ENCODE measurements at regions not wholly inside any gene's neighbourhood (a gene's known extent, or its start where the extent isn't known, plus 50 kb on each side); places are given as distances from the start of the nearest gene placed in this dataset.
"Not testable (repeated sequence)": the region's sequence is repeated elsewhere in the genome, so short reads cannot be mapped to it uniquely, and the experiment has no call there.

DNA sequence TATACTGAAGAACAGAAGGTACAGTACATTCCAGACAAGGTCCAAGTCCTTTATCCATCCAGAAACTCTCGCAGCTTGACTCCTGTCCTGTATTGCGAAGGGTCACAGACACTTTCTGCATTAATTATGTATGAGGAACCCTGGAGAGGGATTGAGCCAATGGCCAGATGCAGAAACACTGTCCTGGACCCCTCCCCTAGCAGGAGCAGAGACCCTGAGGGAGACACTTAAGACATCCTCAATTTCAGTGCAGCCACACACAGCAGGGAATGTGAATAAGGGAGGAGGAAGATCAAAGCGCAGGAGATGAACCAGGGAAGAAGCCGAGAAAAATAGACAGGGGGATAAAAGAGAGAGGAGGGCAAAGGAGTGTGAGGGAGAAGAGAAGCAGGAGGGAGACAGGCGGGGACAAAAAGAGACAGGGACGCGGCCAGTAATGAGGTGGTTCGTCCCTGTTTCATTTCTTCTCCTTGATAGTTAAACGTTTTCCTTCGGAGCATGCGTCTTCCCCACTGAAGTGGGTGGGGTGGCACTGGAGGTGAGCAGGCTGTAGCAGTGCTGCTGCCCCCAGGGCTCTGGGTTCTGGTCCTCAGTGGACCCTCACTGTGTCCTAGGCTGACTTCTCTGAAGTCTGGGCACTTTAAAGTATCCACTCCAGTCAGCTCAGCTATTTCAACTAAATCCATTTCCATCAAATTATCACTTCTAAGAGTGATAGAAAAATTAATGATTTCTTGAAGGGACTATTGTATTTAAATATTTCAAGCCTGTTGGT is 356.4 kb upstream of the NOCT start:
- DNase-seq, result no peak

- no peak for DNase-seq
Observed at GRCh38 chr4:138658518-138658917, 357.1 kb upstream of the NOCT start.

GRCh38 chr4:138656990-138657389 is 358.6 kb upstream of the NOCT start:
- DNase-seq, result no peak

GRCh38 chr4:138655985-138656384 is 359.6 kb upstream of the NOCT start:
- DNase-seq, result no peak

DNA sequence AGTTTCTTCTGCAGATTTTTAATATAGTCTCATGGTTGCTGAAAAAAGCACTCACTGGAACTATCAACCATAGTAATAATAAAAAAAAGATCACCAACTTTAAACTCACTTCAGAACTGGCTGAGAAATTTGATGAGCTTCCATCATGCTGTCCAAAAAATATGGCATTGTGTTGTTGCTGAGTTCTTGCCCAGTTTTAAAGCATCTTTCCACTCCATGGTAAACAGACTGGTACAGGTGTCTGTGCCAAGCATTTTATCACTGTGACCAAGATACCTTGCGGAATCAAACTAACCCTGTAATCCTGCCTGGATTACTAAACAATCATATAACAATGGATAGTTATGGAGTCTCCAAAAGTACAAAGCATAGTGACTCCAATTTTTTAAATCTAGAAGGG is 360.3 kb upstream of the NOCT start:
- no peak for DNase-seq

DNA sequence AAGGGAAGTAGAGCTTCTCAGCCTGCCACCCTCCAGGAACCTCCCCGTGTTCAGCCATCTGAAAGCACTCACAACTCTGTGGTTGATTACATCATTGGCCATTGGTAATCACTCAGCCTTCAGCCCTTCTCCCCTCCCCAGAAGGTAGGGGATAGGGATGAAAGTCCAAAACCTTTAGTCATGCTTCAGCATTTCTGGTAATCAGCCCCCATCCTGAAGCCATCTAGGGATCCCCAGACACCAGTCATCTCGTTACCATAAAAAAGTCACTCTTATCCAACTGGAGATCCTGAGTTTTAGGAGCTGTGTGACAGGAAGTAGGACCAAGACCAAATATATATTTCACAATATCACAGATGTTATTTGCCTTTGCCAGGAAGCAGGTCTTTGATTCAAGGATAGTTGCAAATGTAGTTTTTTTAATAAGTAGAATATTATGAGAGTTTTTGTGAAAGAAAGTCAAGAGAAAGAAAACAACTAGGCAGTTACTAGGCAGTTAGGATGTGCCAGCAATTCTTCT is 364.6 kb upstream of the NOCT start:
- DNase-seq, result no peak

GRCh38 chr4:138650495-138650894 is 365.1 kb upstream of the NOCT start:
- no peak for DNase-seq

- no peak for DNase-seq
Observed at GRCh38 chr4:138647433-138647832, 368.1 kb upstream of the NOCT start.

GRCh38 chr4:138646383-138646782 is 369.2 kb upstream of the NOCT start:
- no peak for DNase-seq

GRCh38 chr4:138645289-138645688 is 370.3 kb upstream of the NOCT start:
- DNase-seq, result no peak

DNA sequence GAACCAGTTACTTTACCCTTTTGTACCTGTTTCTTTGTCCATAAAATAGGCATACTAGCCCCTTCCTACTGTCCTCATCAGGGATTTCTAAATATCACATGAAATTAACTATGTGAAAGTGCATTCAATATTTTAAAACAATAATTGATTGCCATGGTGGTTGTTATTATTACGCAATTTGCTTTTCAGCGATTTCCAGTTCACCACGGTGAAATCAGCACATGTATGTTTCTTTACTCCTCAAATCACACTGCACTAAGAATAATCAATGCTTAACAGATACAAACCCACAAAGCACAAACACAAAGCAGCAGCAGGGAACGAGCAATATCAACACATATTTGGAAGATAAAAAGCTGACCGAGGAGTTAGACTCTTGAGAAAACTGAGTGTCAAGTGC is 371.3 kb upstream of the NOCT start:
- DNase-seq, result no peak

DNA sequence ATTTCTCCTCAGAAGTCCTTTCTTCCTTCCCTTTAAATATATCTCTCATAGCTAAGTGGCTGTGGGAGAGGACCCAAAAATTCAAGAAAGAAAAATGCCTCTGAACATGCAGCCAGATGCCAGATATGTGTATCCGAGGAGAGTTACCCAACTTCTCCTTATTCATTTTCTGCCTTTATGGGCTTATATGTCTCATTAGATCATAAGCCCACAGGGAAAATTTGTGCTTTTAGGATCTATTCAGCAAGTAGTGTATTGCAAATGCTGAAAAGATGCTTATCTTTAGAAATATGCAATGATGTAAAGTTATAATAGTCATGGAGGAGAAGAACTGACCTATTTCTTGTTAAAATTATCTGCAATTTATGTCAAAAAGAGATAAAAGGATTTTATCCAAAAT is 371.8 kb upstream of the NOCT start:
- no peak for DNase-seq

- no peak for DNase-seq
Observed at GRCh38 chr4:138639018-138639741, 376.4 kb upstream of the NOCT start.

- DNase-seq, result no peak
Observed at GRCh38 chr4:138636781-138637180, 378.8 kb upstream of the NOCT start.

GRCh38 chr4:138634915-138635314 is 380.7 kb upstream of the NOCT start:
- no peak for DNase-seq

DNA sequence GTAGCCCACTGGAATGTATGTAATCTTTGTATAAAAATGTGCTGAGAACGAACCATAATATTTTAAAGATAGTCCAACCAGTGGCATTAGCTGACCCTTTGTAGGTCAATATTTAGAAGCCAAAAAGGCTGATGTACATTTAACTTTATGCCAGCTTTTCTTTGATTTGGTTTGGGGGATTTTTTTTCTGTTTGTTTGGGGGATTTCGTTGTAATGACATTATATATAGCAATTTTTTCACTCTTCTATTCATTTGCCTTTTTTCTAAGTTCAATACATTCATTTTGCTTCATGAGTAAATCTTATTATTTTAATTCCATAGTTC is 382.0 kb upstream of the NOCT start:
- no peak for DNase-seq

- no peak for DNase-seq
Observed at GRCh38 chr4:138632856-138633579, 382.6 kb upstream of the NOCT start.

- DNase-seq, result no peak
Observed at GRCh38 chr4:138630666-138631065, 384.9 kb upstream of the NOCT start.

- DNase-seq, result no peak
Observed at GRCh38 chr4:138629669-138630068, 385.9 kb upstream of the NOCT start.

GRCh38 chr4:138627096-138627495 is 384.9 kb upstream of the SLC7A11 start:
- no peak for DNase-seq

GRCh38 chr4:138622362-138622761 is 380.2 kb upstream of the SLC7A11 start:
- DNase-seq, result not testable (repeated sequence)

- no peak for DNase-seq
Observed at GRCh38 chr4:138616775-138617174, 374.6 kb upstream of the SLC7A11 start.

All from left kidney (tissue), 1 donor.